CMK (cell line): ENCODE measurements at regions not wholly inside any gene's neighbourhood (a gene's known extent, or its start where the extent isn't known, plus 50 kb on each side); places are given as distances from the start of the nearest gene placed in this dataset.

ENCODE experiments used
- DNase-seq: peaks from one replicate; pipeline ENCODE4 v3.0.0-alpha.2; 2010; ENCODE audit warnings: low read depth

DNA sequence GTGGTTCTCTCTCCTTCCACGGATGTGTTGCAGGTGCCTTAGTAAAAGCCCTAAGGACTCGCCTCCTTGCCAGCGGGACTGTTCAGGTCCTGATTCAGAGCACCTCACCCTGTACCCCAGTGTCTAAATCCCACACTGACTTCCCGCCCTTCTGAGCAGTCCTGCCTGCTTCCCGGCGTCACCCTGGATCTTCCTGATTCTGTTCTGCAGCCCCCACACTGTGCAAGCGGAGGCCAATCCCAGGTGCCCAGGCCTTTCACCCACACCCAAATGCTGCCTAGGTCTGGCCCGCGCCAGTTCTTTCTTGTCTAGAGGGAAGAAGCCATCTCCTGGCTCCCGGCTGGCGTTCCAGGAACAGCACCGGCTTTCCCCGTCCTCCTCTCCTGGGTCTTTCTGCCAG is 95.9 kb upstream of the GALNT2 start:
- no peak for DNase-seq

DNA sequence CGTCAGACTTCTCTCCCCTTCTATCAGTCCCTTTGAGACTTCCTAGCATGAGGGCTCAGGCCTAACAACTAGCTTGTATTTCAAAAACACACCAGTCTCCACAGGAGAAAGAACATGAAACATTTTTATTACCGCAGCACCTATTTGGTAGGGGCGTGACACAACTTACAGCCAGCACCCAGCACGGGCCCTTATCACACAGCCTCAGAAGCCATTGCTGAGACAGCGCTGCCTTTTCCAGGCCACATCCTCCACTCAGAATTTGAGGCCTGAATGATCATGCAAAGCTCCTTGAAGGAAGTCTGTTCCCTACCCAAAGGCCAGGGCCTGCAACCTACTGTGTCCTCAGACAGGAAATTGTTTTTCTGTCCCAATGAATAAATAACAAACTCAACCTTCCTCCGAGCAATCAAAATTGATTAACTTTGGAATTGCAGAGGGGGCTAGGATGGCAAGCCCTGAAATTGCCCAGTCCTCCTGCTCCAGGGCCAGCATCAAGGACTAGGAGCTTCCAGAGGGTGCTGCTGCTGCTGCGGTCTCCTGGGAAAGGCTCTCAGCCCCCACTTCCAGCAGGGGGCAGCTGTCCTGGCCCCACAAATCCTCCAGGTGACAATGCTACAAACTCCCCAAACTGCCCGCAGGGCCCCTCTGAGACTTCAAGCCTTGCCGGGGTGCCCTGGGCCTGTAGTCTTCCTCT is 94.3 kb upstream of the GALNT2 start:
- DNase-seq, result peak; percentile 54

DNA sequence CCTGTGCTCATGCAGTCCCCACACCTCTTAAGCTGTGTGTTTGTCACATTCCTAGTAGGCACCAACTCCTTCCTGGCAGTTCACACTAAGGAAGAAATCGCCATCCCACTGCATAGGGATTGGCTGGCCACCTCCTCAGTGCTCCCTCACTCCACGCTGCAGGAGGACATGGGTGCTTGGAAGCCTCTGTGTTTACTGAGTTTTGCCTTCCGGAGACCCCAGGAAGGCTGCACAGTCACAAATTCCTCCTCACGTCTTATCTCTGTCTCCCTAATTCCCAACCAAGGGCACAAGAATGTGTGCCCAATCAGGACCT is 93.8 kb upstream of the GALNT2 start:
- DNase-seq, result no peak

DNA sequence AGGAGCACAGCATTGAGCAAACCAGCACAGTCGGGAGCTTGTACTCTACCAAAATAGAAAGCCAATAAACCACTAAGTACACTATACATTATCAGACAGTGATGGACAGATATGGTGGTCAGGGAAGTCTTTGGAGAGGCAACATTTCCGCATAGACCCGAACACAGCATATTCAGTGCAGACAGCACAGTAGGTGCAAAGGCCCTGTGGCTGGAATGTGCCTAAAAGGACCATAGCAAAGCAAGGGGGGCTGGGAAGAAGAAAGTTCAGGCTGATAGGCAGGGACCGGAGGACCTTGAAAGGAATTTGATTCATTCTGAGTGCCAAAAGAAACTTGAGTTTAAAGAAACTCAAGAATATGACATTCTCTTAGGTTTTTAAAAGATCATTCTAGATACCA is 92.0 kb upstream of the GALNT2 start:
- no peak for DNase-seq

DNA sequence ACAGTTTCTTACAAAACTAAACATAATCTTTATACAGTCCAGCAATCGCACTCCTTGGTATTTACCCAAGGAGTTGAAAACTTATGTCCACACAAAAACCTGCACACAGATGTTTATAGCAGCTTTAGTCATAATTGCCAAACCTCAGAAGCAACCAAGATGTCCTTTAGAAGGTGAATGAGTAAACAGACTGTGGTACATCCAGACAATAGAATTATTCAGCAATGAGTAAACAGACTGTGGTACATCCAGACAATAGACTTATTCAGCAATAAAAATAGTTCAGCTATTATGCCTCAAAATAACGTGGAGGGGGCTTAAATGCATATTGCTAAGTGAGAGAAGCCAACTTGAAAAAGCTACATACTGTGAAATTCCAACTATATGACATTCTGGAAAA is 87.0 kb upstream of the GALNT2 start:
- DNase-seq, result no peak

DNA sequence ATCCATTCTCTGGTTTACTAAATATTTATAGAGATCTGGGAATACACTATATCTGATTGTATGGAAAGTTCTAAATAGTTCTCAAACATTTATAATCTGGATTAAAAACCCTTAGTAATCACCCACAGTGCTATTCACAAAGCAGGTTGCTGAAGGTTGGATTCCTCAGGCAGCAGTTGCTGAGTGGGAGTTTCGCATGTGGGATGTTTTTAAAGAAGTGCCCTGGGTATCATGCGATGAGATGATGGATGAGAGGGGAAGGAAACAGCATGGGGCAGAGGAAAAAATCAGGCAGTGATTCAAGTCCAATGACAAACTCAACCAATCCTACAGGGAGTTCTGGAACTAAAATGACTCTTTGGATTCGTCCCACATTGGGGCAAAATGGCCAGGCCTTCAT is 85.3 kb upstream of the GALNT2 start:
- no peak for DNase-seq

DNA sequence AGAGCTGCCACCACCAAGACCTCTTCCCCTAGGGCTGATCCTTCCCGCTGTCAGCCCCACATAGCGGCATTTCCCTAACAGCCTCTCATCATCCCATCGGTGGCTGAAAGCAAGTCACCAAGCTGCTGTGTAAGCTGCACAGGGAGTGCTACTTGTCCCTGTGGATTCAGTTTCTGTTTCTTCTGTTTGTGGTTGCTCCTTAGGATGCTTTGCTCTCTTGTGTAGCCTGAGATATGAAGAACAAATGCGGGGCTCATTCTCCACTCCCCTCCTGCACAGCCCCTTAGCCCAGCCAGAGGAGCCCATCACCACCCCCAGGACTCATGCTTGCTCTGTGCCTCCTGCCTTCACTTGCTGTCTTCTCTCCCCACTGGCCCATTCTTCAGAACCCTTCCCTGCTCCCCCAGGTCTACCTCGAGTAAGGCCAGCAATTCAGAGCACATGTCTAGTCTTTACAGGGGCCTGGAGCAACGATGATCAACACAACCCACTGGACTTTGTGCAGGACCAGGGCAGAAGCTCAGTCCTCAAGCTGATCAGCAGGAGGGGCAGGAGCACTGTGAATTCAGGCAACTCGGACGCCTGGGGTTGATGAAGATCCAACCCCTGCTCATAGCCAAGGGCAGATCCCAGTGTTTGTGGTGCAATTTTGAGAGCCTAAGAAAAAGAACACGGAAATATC is 82.6 kb upstream of the GALNT2 start:
- no peak for DNase-seq

DNA sequence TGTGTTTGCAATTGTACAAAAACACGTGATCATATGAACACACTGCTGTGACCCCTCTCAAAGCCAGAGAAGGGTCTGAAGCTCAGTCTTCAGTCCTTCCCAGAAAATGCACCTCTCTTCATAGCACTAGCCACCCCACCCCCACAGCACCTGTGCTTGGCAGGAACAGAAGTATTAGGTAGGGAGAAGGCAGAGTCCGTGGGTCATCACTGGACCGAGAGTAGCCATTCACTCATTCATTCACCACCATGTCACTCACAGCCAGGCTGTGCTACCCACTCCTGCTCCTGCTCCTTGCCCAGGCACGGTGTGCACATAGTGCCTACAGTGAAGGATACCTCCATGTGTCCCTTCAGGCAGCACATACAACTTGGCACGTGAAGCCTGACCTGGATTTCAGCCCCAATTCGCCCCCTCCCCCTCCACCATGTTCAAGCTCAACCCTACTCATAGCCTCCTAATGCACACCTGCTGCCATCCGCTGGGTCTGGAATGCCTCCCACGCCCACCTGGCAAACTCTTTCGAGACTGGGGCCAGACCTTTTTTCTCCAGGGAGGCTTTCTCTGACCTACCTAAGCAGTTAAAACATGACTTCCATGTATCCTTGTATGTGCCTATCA is 81.9 kb upstream of the GALNT2 start:
- no peak for DNase-seq

DNA sequence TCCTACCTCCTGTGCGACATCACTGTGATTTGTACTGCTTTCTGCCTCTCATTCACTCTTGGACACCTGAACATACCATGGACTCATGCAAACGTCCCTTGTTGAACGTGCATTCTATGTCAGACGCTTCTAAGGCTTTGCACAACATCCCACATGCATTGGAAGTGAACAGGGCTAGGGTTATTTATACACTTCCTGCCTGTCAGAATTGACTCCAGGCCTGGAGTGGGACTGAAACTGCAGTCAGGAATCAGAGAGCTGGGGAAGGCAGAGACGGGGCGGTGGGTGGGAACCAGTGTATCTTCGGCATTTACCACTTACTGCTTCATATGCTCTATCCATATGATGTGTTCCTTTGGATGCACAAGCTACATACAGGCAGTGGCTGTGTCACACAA is 81.4 kb upstream of the GALNT2 start:
- DNase-seq, result no peak

DNA sequence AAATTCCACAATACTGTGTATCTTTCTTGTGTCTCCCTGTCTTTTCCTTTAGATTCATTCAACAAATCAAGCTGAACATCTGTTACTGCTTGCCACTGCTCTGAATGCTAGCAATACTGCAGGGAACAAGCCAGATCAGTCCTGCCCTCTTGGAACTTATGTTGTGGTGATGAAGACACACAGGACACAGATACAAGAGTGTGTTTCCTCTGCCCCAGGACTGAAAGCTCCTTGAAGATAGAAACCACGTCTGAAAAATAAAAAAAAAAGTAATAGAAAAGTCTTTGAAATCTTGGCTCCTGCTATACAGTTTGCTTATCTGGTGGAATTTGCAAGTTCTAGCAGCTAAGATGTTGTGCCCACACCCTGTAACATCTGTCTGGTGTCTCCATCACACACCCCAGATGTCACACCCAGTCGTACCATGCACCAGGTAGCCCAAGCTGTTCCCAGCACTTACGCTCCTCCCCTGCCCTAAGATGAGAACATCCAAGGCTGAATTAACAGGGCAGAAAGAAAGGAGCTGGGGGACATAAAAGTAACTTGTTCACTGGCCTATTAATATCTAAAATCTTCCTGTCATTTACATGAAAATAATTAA is 80.2 kb upstream of the GALNT2 start:
- no peak for DNase-seq

DNA sequence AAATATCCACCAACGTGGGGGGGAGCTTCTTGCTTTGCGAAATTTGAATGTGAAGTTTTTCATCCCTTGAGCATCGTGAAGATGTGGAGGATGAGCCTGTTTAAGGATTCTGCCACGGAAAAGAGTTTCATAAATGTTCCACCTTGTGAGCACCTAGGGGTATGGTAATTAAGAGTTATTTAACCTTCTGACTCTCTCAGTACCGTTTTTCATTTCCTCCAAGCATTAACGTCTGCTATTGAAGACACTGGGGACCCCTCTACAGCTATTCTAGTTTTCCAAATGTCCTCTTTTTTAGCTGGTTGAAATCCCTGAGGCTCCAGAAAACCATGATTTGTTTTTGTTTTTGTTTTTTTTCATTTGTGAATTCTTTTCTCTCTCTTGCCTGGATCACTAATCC is 79.1 kb upstream of the GALNT2 start:
- no peak for DNase-seq

DNA sequence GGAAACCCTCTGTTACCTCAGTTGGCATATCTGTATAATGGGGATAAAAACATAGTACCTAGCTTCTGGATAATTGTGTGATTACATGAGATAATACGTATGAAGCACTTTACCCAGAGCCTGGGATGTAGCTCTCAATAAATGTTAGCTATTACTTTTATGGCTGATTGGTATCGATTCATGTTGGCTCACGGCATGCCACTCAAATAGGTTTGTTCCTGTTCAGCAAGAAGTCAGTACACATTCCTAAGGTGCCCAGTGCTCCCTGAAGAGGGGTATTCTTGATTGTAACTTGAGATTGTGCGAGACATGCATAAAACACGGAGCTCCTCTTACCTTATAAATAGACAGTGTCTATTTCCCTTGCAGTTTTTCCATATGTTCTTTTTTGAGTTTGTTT is 78.5 kb upstream of the GALNT2 start:
- DNase-seq, result no peak

DNA sequence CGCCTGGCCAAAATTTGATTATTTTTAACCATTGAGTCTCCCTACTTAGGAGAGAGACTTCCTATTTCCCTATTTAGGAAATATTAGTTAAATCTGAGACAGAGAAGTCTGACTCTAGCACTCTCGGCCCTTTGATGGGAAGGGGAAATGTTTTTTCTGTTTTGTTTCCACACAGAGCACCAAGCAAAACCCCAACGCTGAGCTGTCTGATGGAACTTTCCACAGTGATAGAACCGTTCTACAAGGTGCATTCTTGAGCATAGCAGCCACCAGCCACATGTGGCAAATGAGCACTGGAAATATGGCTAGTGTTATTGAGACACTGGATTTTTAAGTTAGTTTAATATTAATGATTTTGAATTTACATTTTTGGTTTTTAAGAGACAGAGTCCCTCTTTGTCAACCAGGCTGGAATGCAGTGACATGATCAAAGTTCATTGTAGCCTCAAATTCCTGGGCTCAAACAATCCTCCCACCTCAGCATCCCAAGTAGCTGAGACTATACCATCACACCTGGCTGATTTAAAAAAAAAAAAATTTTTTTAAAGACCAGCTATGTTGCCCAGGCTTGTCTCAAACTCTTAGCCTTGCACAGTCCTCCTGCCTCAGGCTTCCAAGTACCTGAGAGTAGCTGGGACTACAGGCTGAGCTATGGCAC is 77.3 kb upstream of the GALNT2 start:
- DNase-seq, result no peak

DNA sequence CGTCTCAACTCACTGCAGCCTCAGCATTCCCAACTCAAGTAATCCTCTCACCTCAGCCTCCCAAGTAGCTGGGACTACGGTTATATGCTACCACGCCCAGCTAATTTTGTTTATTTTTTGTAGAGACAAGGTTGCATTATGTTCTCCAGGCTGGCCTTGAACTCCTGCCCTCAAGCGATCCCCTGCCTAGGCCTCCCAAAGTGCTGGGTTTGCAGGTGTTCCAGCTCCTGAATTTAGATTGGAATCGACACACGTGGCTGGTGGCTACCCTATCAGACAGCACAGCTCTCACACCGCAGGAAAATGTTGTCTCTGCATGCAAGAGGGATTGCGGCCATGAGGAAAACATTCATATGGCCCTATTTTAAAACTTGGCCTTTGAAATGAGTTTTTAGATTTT is 76.7 kb upstream of the GALNT2 start:
- DNase-seq, result no peak

DNA sequence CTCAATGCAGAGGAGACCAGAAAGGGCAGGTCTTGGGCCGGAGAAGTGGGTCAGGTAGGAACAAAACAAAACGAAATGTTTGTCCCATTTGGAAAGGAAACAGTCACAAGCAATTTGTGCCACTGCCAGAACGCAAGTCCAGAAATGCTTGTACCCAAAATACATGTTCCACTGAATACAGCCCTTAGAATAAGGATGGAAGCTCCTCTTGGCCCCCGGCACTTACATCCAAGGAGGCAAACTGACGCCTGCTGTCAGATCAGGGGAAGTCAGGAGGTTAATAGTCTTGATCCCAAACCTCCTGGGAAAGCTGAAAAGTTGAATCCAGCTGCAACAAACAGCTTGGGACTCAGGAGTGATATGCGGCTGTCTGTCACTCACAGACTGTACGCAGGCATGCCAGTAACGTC is 75.9 kb upstream of the GALNT2 start:
- DNase-seq, result no peak

DNA sequence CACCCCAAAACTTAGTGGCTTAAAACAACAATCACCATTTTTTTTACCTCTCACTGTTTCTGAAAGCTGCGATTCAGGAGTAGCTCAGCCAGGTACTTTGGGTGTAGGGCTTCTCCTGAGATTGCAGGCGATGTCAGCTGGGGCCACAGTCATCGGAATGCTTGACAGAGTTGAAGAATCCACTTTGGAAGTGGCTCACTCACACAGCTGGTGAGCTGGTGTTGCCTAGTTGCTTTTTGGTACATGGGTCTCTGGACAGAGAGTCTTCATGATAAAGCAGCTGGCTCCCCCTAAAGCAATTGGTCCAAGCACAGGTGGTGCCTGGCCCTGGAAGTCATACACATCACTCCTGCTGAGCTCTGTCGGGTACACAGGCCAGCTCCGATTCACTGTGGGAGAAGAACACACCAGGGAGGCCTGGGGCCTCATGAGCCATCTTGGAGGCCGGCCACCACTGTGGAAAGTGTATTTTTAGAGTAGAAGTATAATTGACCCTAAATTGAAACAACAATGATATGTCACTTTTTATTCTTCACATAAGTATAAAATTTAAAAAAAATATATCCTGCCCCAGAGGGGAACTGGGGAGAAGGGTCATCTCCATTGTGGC is 75.2 kb upstream of the GALNT2 start:
- DNase-seq, result no peak

DNA sequence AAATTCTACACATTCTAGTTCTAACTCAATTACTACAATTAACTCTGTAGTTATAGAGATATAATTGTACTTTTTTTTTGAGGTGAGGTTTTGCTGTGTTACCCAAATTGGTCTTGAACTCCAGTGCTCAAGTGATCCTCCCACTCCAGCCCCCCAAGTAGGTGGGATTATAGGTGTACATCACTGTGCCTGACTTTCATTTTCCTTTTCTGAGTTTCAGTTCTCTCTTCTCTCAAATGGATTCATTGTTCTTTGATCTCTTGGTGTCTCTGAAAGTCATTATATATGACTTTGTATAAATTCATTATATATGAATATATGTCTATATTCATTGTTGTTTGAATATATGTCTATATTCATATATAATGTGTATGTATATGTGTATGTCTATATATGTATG is 74.0 kb upstream of the GALNT2 start:
- no peak for DNase-seq

DNA sequence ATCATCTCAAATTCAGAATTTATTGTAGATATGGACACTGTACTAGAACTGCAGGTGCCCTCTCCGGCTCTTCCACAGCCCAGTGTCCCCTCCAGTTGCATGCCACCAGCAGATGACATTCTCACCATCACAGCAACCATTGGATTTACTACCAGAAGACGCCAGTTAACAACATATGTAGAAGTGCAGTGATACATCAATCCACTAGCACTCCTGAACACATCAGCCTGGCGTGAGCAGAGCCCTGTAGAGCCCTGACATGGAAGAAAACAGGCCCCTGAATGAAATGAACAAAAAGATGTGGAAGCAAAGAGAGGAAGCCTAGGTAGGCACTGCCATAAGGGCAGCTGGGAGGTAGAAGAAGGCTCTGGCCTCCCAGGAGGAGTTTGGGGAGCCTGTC is 73.1 kb upstream of the GALNT2 start:
- no peak for DNase-seq

DNA sequence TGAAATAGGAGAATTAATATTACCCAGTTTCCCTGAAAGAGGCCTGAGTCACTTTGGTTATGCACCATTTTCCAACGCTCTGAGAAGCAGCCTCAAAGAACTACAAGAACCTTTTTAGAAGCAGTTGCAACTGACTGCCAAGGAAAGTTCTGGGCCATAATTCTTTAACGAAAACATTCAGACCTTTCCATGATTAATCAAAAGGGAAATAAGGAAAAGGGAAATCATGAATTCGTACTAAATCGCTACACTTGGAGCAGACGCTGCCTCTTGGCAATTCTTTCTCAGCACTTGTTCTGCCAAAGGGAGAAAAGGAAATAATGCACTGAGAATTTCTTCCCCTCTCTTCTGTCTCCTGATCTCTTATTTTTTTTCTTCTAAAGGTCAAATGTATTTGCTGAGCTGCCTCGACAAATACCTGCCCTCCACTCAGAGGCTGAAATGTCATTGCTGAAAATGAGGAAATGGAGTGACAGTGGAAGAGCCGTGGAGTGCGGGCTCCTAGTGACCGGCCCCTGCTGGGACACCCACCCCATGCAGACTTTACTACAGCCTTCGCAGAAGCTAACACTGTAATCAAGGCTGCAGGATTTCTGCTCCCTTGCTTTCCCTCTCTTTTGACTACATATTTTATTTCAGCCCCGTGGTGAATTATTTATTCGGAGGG is 67.9 kb upstream of the GALNT2 start:
- DNase-seq, result no peak

DNA sequence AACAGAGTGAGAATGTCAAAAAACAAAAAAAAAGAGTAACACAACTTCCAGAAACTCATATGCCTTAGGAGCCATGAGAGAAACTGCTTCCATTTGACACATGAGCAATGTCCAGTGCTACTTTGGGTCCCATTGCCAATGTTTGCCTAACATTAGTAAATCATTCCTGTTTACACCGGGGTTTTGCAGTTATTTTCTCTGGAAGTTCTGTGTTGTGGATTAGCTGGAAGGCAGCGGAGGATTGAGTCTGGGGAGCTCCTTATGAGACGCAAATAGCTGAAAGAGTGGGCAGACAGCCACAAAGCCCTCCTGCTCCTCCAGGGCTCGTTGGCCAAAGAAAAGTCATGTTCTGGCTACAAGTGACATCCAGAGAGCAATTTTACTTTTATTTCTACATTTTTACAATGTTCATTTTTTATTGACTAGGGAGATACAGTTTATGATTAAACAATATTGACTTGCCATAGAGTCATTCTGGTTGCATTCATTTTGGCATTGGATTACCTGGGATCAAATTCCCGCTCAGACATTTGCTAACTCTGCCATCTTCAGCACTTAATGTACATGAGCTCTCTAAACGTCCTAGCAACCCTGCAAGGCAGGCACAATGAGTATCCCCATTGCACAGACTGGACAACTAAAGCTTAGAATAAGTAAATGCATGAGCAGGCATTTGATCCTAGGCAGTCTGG is 66.4 kb upstream of the GALNT2 start:
- no peak for DNase-seq

DNA sequence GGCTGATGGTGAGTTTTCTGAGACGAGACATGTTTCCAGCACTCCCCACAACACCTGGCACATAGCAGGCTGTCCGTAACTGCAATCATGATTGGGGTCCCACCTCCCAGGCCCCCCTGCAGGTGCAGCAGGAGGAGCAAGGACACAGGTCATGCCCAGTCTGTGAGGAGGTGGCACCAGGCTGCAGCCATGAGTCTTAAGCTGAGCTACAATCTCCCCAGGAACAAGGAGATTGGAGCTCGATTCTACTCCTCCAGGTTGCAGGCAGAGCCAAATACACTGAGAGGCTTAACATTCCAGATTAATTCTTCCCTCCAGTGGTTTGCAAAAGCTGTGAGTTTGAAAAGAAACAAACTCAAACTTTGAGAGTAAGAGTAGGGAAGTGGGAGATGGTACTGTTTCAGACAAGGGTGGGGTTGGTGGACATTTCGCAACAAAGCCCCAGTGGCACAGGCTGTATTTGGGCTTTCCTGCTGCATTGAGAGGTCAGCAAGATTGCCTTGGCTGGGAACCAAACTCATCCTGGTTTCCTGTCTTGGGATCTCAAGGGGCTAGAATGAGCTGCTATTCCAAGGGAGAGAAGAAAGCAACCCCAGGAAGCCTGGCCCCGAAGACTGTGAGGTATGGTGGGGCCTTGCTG is 64.8 kb upstream of the GALNT2 start:
- DNase-seq, result no peak
